Loucy (cell line): ENCODE measurements at regions not wholly inside any gene's neighbourhood (a gene's known extent, or its start where the extent isn't known, plus 50 kb on each side); places are given as distances from the start of the nearest gene placed in this dataset.

ENCODE experiments used
- H2AFZ ChIP-seq: fragments of 200-600 bp; sonication (generic); 2 replicates; pipeline ENCODE4 v1.6.0; 2016; ENCODE audit warnings: antibody characterized with exemption, mild to moderate bottlenecking, low read length, moderate library complexity
- H3F3A ChIP-seq: fragments of 200-600 bp; 2 replicates; pipeline ENCODE4 v1.6.0; 2016; ENCODE audit warnings: antibody characterized with exemption, low read depth, mild to moderate bottlenecking
- H3K27me3 ChIP-seq: fragments of 200-600 bp; sonication (generic); 2 replicates; pipeline ENCODE4 v1.6.1; 2014; ENCODE audit warnings: low read length, mild to moderate bottlenecking; ENCODE audit not compliant: insufficient read depth, poor library complexity, severe bottlenecking
- H3K36me3 ChIP-seq: fragments of 200-600 bp; sonication (generic); 2 replicates; pipeline ENCODE4 v1.6.1; 2016; ENCODE audit warnings: low read length; ENCODE audit not compliant: insufficient read depth
- H3K4me1 ChIP-seq: fragments of 200-600 bp; sonication (generic); 2 replicates; pipeline ENCODE4 v1.5.1; 2014; ENCODE audit warnings: low read length, mild to moderate bottlenecking; ENCODE audit not compliant: insufficient read depth, poor library complexity, severe bottlenecking
- H3K4me2 ChIP-seq: fragments of 200-600 bp; sonication (generic); 2 replicates; pipeline ENCODE4 v1.6.0; 2014; ENCODE audit warnings: antibody characterized with exemption, low read length, low read depth, mild to moderate bottlenecking; ENCODE audit not compliant: poor library complexity, severe bottlenecking
- H3K4me3 ChIP-seq: fragments of 200-600 bp; sonication (generic); 2 replicates; pipeline ENCODE4 v1.5.1; 2014; ENCODE audit warnings: low read length, mild to moderate bottlenecking, mixed read lengths; ENCODE audit not compliant: poor library complexity, severe bottlenecking
- H3K79me2 ChIP-seq: fragments of 200-600 bp; sonication (generic); 2 replicates; pipeline ENCODE4 v1.6.1; 2014; ENCODE audit warnings: low read length; ENCODE audit not compliant: insufficient read depth
- H3K9ac ChIP-seq: fragments of 200-600 bp; sonication (generic); 2 replicates; pipeline ENCODE4 v1.6.0; 2014; ENCODE audit warnings: mild to moderate bottlenecking, low read depth, low read length, moderate library complexity; ENCODE audit not compliant: poor library complexity, severe bottlenecking
- H3K9me2 ChIP-seq: fragments of 200-600 bp; sonication (generic); replicated peaks from 2 replicates; pipeline ENCODE4 v1.6.1; 2016; ENCODE audit warnings: low read depth, low read length, mixed read lengths
- H3K9me3 ChIP-seq: fragments of 200-600 bp; sonication (generic); 2 replicates; pipeline ENCODE4 v1.6.1; 2014; ENCODE audit warnings: mild to moderate bottlenecking, antibody characterized with exemption, low read length, low read depth; ENCODE audit not compliant: insufficient read depth
- H4K20me1 ChIP-seq: fragments of 200-600 bp; sonication (generic); 2 replicates; pipeline ENCODE4 v1.6.0; 2014; ENCODE audit warnings: antibody characterized with exemption, low read length, mild to moderate bottlenecking; ENCODE audit not compliant: insufficient read depth, poor library complexity, severe bottlenecking
- EZH2phosphoT487 ChIP-seq: fragments of 200-600 bp; IDR thresholded peaks from 2 replicates; pipeline ENCODE4 v1.6.1; 2018; ENCODE audit warnings: antibody characterized with exemption, mild to moderate bottlenecking, moderate library complexity, borderline replicate concordance
- TF ChIP-seq, protein P1 (sequence below): fragments of 200-600 bp; sonication (generic); conservative IDR thresholded peaks from 2 replicates; pipeline ENCODE4 v1.5.1; 2014; ENCODE audit warnings: mild to moderate bottlenecking, antibody characterized with exemption, low read length

- Histone ChIP-seq H3K27me3 (no peaks in the 10 kb centered on the region), H4K20me1 (no peaks in the 10 kb centered on the region), H3K9ac (no peak overlapping the region), H3K36me3 (no peaks in the 10 kb centered on the region), H3K9me3 (no peaks in the 10 kb centered on the region), H2AFZ (no peak overlapping the region), H3K9me2 (no peaks in the 10 kb centered on the region), H3K4me3 (no peak overlapping the region), H3F3A (no peaks in the 10 kb centered on the region), H3K4me2 (no peak overlapping the region), H3K4me1 (no peaks in the 10 kb centered on the region), H3K79me2 (no peaks in the 10 kb centered on the region)
- no peak for TF ChIP-seq EZH2phosphoT487
- TF ChIP-seq, protein P1, sequence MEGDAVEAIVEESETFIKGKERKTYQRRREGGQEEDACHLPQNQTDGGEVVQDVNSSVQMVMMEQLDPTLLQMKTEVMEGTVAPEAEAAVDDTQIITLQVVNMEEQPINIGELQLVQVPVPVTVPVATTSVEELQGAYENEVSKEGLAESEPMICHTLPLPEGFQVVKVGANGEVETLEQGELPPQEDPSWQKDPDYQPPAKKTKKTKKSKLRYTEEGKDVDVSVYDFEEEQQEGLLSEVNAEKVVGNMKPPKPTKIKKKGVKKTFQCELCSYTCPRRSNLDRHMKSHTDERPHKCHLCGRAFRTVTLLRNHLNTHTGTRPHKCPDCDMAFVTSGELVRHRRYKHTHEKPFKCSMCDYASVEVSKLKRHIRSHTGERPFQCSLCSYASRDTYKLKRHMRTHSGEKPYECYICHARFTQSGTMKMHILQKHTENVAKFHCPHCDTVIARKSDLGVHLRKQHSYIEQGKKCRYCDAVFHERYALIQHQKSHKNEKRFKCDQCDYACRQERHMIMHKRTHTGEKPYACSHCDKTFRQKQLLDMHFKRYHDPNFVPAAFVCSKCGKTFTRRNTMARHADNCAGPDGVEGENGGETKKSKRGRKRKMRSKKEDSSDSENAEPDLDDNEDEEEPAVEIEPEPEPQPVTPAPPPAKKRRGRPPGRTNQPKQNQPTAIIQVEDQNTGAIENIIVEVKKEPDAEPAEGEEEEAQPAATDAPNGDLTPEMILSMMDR: no peak
Measured at GRCh38 chr5:117195076-117195475, 620.5 kb upstream of the SEMA6A start.

GRCh38 chr5:117191251-117191650 lies 616.6 kb upstream of the SEMA6A start:
- Histone ChIP-seq H3K36me3 (no peaks in the 10 kb centered on the region), H3K27me3 (no peaks in the 10 kb centered on the region), H3K79me2 (no peaks in the 10 kb centered on the region), H3K9ac (no peak overlapping the region), H3K4me2 (no peak overlapping the region), H3K4me1 (no peaks in the 10 kb centered on the region), H3K9me3 (no peaks in the 10 kb centered on the region), H2AFZ (no peak overlapping the region), H3K4me3 (no peak overlapping the region), H3F3A (no peaks in the 10 kb centered on the region), H3K9me2 (no peaks in the 10 kb centered on the region), H4K20me1 (no peaks in the 10 kb centered on the region)
- TF ChIP-seq, protein P1: no peak
- TF ChIP-seq EZH2phosphoT487: no peak

- no peaks in the 10 kb centered on the region for H4K20me1 ChIP-seq
- TF ChIP-seq, protein P1: no peak
- no peak for TF ChIP-seq EZH2phosphoT487
- H3K4me1 ChIP-seq: no peaks in the 10 kb centered on the region
- no peak overlapping the region for H3K9ac ChIP-seq
- H3K9me3 ChIP-seq: no peaks in the 10 kb centered on the region
- no peaks in the 10 kb centered on the region for H3K9me2 ChIP-seq
- no peaks in the 10 kb centered on the region for H3K79me2 ChIP-seq
- no peak overlapping the region for H3K4me2 ChIP-seq
- H3K36me3 ChIP-seq: no peaks in the 10 kb centered on the region
- H3K4me3 ChIP-seq: no peak overlapping the region
- H3K27me3 ChIP-seq: no peaks in the 10 kb centered on the region
- H2AFZ ChIP-seq: no peak overlapping the region
- H3F3A ChIP-seq: no peaks in the 10 kb centered on the region
Measured at GRCh38 chr5:117189784-117190183, 615.2 kb upstream of the SEMA6A start.
